Inflammatory macrophage (primary cell): ENCODE measurements at regions not wholly inside any gene's neighbourhood (a gene's known extent, or its start where the extent isn't known, plus 50 kb on each side); places are given as distances from the start of the nearest gene placed in this dataset.
"Not testable (repeated sequence)": the region's sequence is repeated elsewhere in the genome, so short reads cannot be mapped to it uniquely, and the experiment has no call there.

Source experiments
- DNase-seq, 2 donors: peaks; one replicate each; pipeline ENCODE4 v3.0.0-alpha.2; 2020 to 2022

- peak; percentile 52 to 59 for DNase-seq
Observed at GRCh38 chr2:212863185-212863588, 288.2 kb downstream of the IKZF2 start.

GRCh38 chr2:212858496-212858895 is 292.9 kb downstream of the IKZF2 start:
- no peak for DNase-seq

GRCh38 chr2:212854771-212855170 is 296.6 kb downstream of the IKZF2 start:
- no peak for DNase-seq

- DNase-seq = no peak
Observed at GRCh38 chr2:212854116-212854515, 297.3 kb downstream of the IKZF2 start.

GRCh38 chr2:212845941-212846340 is 305.5 kb downstream of the IKZF2 start:
- DNase-seq = no peak

- no peak for DNase-seq
Observed at GRCh38 chr2:212843409-212844199, 305.0 kb upstream of the ERBB4 start.

GRCh38 chr2:212842544-212843185 is 304.1 kb upstream of the ERBB4 start:
- no peak for DNase-seq

GRCh38 chr2:212841460-212841859 is 302.9 kb upstream of the ERBB4 start:
- DNase-seq = no peak

GRCh38 chr2:212832211-212833195 is 293.9 kb upstream of the ERBB4 start:
- no peak for DNase-seq

GRCh38 chr2:212831671-212832199 is 293.1 kb upstream of the ERBB4 start:
- DNase-seq = no peak

GRCh38 chr2:212816267-212816666 is 277.7 kb upstream of the ERBB4 start:
- no peak for DNase-seq

GRCh38 chr2:212815453-212815852 is 276.9 kb upstream of the ERBB4 start:
- DNase-seq = peak; percentile 29 to 35

GRCh38 chr2:212814941-212815340 is 276.3 kb upstream of the ERBB4 start:
- no peak for DNase-seq

GRCh38 chr2:212811921-212812320 is 273.3 kb upstream of the ERBB4 start:
- DNase-seq = no peak

GRCh38 chr2:212811036-212811805 is 272.6 kb upstream of the ERBB4 start:
- DNase-seq = no peak

GRCh38 chr2:212797484-212798205 is 259.0 kb upstream of the ERBB4 start:
- DNase-seq = no peak

- no peak for DNase-seq
Observed at GRCh38 chr2:212794471-212794870, 255.9 kb upstream of the ERBB4 start.

GRCh38 chr2:212791569-212791968 is 253.0 kb upstream of the ERBB4 start:
- no peak for DNase-seq

- not testable (repeated sequence) for DNase-seq
Observed at GRCh38 chr2:212786088-212786487, 247.5 kb upstream of the ERBB4 start.

GRCh38 chr2:212777020-212777491 is 238.5 kb upstream of the ERBB4 start:
- peak in 1 of 2 donors; percentile 57 for DNase-seq

- DNase-seq = no peak
Observed at GRCh38 chr2:212773808-212774339, 235.3 kb upstream of the ERBB4 start.
